ENCODE measurements at regions not wholly inside any gene's neighbourhood (a gene's known extent, or its start where the extent isn't known, plus 50 kb on each side); places are given as distances from the start of the nearest gene placed in this dataset.
A peak's percentile ranks its signal among the peaks of the same experiment; 100 is the strongest.

DNA sequence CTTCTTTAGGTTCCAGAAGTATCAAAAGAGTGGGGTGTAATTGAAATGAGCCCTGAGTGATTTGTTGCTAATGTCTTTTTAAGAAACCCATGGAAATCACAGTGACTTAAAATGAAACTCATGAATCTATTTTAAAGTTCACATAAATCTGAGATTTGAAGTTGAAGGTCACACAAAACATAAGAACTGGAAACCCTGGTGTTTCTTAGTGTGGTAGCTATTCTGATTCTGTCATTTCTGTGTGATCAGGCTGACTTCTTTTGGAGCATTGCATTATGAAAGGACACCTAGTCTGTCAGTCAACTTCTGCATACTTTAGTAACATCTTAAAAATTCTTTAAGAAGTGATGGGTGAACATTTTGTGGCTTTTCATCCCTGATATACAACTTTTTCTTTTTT is 448.8 kb downstream of the TLE4 start:
- Histone ChIP-seq H2BK120ac (ENCODE audit: low read depth, low read length) (no peak overlapping the region), H2BK5ac (ENCODE audit: low read depth, low read length, poor library complexity, severe bottlenecking) (no peak overlapping the region), H3K4ac (ENCODE audit: low read depth in 1 of 2, low read length in 2 of 2) (no peak overlapping the region), H3K27ac (ENCODE audit: low read length, poor library complexity, severe bottlenecking) (no peak overlapping the region), H3K14ac (ENCODE audit: low read length in 2 of 2) (no peak overlapping the region), H4K91ac (ENCODE audit: low read length) (no peak overlapping the region), H3K23ac (ENCODE audit: low read length in 2 of 2) (no peak overlapping the region), H3K27me3 (ENCODE audit: control insufficient read depth in 1 of 2, insufficient read depth in 1 of 2, low read length in 2 of 2) (no peaks in the 10 kb centered on the region), H2BK12ac (ENCODE audit: low read length in 2 of 2) (no peak overlapping the region), H2BK15ac (ENCODE audit: low read depth, poor library complexity, severe bottlenecking) (no peak overlapping the region), H3K36me3 (ENCODE audit: control insufficient read depth in 1 of 2, insufficient read depth in 2 of 2, low read depth in 1 of 2, low read length in 2 of 2) (no peaks in the 10 kb centered on the region), H3K4me2 (ENCODE audit: low read length, poor library complexity, severe bottlenecking) (no peak overlapping the region), H3K18ac (ENCODE audit: low read depth in 1 of 2, low read length in 2 of 2) (no peak overlapping the region), H2AK5ac (ENCODE audit: low read length, severe bottlenecking) (no peak overlapping the region), H3K79me1 (replicated peaks; ENCODE audit: low read length, poor library complexity, severe bottlenecking) (no peaks in the 10 kb centered on the region), H3K9ac (ENCODE audit: low read length) (no peak overlapping the region), H3K4me3 (ENCODE audit: insufficient read depth in 1 of 2, low read depth in 1 of 2, low read length in 2 of 2) (no peak overlapping the region), H2AFZ (ENCODE audit: low read depth, low read length) (no peak overlapping the region), H4K8ac (ENCODE audit: low read length) (no peak overlapping the region), H3K9me3 (ENCODE audit: control insufficient read depth, low read length) (peaks cover 4% of the 10 kb centered on the region), H3K4me1 (ENCODE audit: control insufficient read depth, insufficient read depth, low read depth, low read length) (no peaks in the 10 kb centered on the region)
- no peak for DNase-seq

DNA sequence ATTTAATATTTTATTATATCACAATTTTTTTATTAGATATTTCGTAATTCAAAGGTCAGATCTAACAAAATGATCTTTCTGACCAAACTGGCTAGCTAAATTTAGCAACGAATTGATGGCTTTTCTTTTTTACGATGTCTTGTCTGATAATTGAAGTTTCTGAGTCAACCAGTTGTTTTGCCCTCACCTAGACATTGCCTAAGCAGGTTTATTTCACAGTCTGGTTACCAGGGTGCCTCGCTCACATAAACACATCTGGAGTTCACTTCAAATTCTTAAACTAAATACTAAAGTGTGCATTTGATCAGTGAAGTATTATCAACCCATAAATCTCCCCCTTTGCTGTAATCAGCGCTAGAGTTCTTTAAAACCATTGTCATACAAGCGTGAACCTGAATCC is 448.3 kb downstream of the TLE4 start:
- DNase-seq, result no peak
- Histone ChIP-seq H3K27ac (ENCODE audit: low read length, poor library complexity, severe bottlenecking) (no peak overlapping the region), H3K4me3 (ENCODE audit: insufficient read depth in 1 of 2, low read depth in 1 of 2, low read length in 2 of 2) (no peak overlapping the region), H2AFZ (ENCODE audit: low read depth, low read length) (no peak overlapping the region), H2BK12ac (ENCODE audit: low read length in 2 of 2) (no peak overlapping the region), H3K79me1 (replicated peaks; ENCODE audit: low read length, poor library complexity, severe bottlenecking) (no peaks in the 10 kb centered on the region), H2BK5ac (ENCODE audit: low read depth, low read length, poor library complexity, severe bottlenecking) (no peak overlapping the region), H4K91ac (ENCODE audit: low read length) (no peak overlapping the region), H3K4me1 (ENCODE audit: control insufficient read depth, insufficient read depth, low read depth, low read length) (no peaks in the 10 kb centered on the region), H3K4me2 (ENCODE audit: low read length, poor library complexity, severe bottlenecking) (no peak overlapping the region), H4K8ac (ENCODE audit: low read length) (no peak overlapping the region), H2BK120ac (ENCODE audit: low read depth, low read length) (no peak overlapping the region), H3K9me3 (ENCODE audit: control insufficient read depth, low read length) (peaks cover 4% of the 10 kb centered on the region), H3K14ac (ENCODE audit: low read length in 2 of 2) (no peak overlapping the region), H3K18ac (ENCODE audit: low read depth in 1 of 2, low read length in 2 of 2) (no peak overlapping the region), H3K27me3 (ENCODE audit: control insufficient read depth in 1 of 2, insufficient read depth in 1 of 2, low read length in 2 of 2) (no peaks in the 10 kb centered on the region), H3K36me3 (ENCODE audit: control insufficient read depth in 1 of 2, insufficient read depth in 2 of 2, low read depth in 1 of 2, low read length in 2 of 2) (no peaks in the 10 kb centered on the region), H2AK5ac (ENCODE audit: low read length, severe bottlenecking) (no peak overlapping the region), H2BK15ac (ENCODE audit: low read depth, poor library complexity, severe bottlenecking) (no peak overlapping the region), H3K23ac (ENCODE audit: low read length in 2 of 2) (no peak overlapping the region), H3K4ac (ENCODE audit: low read depth in 1 of 2, low read length in 2 of 2) (no peak overlapping the region), H3K9ac (ENCODE audit: low read length) (no peak overlapping the region)
- WGBS, result 82% methylated on average over 6 of the region's 6 CpGs

DNA sequence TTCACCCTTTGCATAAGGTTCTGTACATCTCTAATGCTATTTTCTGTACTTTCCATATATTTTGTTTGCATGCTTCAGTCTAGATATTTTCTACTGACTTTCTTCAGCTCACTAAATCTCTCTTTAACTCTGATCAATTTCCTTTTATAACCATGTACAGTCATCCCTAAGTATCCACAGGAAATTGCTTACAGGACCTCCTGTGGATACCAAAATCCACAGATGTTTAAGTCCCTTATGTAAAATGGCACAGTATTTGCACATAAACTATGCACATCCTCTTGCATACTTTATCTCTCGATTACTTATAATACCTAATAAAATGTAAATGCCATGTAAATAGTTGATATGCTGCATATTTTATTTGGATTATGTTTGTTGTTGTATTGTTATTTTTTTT is 442.1 kb downstream of the TLE4 start:
- Histone ChIP-seq H3K27ac (ENCODE audit: low read length, poor library complexity, severe bottlenecking) (no peak overlapping the region), H3K23ac (ENCODE audit: low read length in 2 of 2) (no peak overlapping the region), H2AK5ac (ENCODE audit: low read length, severe bottlenecking) (no peak overlapping the region), H3K4me3 (ENCODE audit: insufficient read depth in 1 of 2, low read depth in 1 of 2, low read length in 2 of 2) (no peak overlapping the region), H2BK120ac (ENCODE audit: low read depth, low read length) (no peak overlapping the region), H3K9me3 (ENCODE audit: control insufficient read depth, low read length) (peaks cover 3% of the 10 kb centered on the region), H3K36me3 (ENCODE audit: control insufficient read depth in 1 of 2, insufficient read depth in 2 of 2, low read depth in 1 of 2, low read length in 2 of 2) (no peaks in the 10 kb centered on the region), H3K27me3 (ENCODE audit: control insufficient read depth in 1 of 2, insufficient read depth in 1 of 2, low read length in 2 of 2) (no peaks in the 10 kb centered on the region), H3K4me1 (ENCODE audit: control insufficient read depth, insufficient read depth, low read depth, low read length) (no peaks in the 10 kb centered on the region), H2BK12ac (ENCODE audit: low read length in 2 of 2) (no peak overlapping the region), H3K4me2 (ENCODE audit: low read length, poor library complexity, severe bottlenecking) (no peak overlapping the region), H3K4ac (ENCODE audit: low read depth in 1 of 2, low read length in 2 of 2) (no peak overlapping the region), H2AFZ (ENCODE audit: low read depth, low read length) (no peak overlapping the region), H2BK5ac (ENCODE audit: low read depth, low read length, poor library complexity, severe bottlenecking) (no peak overlapping the region), H3K79me1 (replicated peaks; ENCODE audit: low read length, poor library complexity, severe bottlenecking) (no peaks in the 10 kb centered on the region), H3K9ac (ENCODE audit: low read length) (no peak overlapping the region), H3K14ac (ENCODE audit: low read length in 2 of 2) (no peak overlapping the region), H4K91ac (ENCODE audit: low read length) (no peak overlapping the region), H3K18ac (ENCODE audit: low read depth in 1 of 2, low read length in 2 of 2) (no peak overlapping the region), H2BK15ac (ENCODE audit: low read depth, poor library complexity, severe bottlenecking) (no peak overlapping the region), H4K8ac (ENCODE audit: low read length) (no peak overlapping the region)
- no CpG with 5 or more reads among the region's 1 CpG for WGBS
- no peak for DNase-seq

DNA sequence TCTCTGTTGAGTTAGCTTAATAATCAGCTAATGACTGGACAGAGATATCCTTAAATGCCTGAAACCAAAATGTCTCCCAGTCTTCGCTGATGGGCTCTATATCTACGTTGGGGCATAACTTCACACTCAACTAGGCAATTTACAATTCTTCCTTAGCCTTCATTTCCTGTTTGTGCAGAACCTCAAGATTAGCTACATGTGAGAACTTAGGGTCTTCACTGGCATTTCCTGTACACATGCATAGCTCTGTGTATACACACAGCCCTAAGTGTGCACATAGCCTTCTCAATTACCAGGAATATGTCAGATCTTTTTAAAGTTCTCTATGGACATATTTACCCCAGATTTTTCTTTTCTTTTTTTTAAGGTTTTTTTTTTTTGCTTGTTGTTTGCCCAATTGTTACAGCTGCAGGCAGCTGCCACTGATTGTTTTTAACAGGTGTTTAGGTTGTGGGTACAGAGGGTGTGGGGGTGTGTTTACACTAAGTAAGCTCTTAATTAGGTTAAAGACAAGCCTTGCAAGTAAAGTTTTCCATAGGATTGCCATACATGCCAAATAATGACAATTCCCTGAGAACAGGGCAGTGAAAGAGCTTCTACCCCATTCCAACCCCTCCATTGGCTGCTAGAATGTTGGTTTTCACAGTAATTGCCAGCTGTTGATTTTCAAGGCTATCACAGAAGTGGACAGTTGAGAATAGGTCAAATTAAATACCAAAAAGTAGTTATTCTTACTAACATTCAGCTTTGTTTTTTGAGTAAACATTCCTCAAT is 441.0 kb downstream of the TLE4 start:
- no peak overlapping the region for H3K4ac ChIP-seq (ENCODE audit: low read depth in 1 of 2, low read length in 2 of 2)
- H3K23ac ChIP-seq (ENCODE audit: low read length in 2 of 2), result no peak overlapping the region
- peak overlapping the region; percentile 84 for H2AK5ac ChIP-seq (ENCODE audit: low read length, severe bottlenecking)
- no peak overlapping the region for H3K18ac ChIP-seq (ENCODE audit: low read depth in 1 of 2, low read length in 2 of 2)
- H3K9me3 ChIP-seq (ENCODE audit: control insufficient read depth, low read length), result peaks cover 3% of the 10 kb centered on the region
- H3K36me3 ChIP-seq (ENCODE audit: control insufficient read depth in 1 of 2, insufficient read depth in 2 of 2, low read depth in 1 of 2, low read length in 2 of 2), result no peaks in the 10 kb centered on the region
- no peak overlapping the region for H4K8ac ChIP-seq (ENCODE audit: low read length)
- no peak overlapping the region for H2BK5ac ChIP-seq (ENCODE audit: low read depth, low read length, poor library complexity, severe bottlenecking)
- DNase-seq, result no peak
- H4K91ac ChIP-seq (ENCODE audit: low read length), result no peak overlapping the region
- no peaks in the 10 kb centered on the region for H3K4me1 ChIP-seq (ENCODE audit: control insufficient read depth, insufficient read depth, low read depth, low read length)
- H2AFZ ChIP-seq (ENCODE audit: low read depth, low read length), result no peak overlapping the region
- H3K14ac ChIP-seq (ENCODE audit: low read length in 2 of 2), result no peak overlapping the region
- no peaks in the 10 kb centered on the region for H3K79me1 ChIP-seq (replicated peaks; ENCODE audit: low read length, poor library complexity, severe bottlenecking)
- no peak overlapping the region for H2BK15ac ChIP-seq (ENCODE audit: low read depth, poor library complexity, severe bottlenecking)
- no peak overlapping the region for H2BK12ac ChIP-seq (ENCODE audit: low read length in 2 of 2)
- no peak overlapping the region for H3K9ac ChIP-seq (ENCODE audit: low read length)
- no peaks in the 10 kb centered on the region for H3K27me3 ChIP-seq (ENCODE audit: control insufficient read depth in 1 of 2, insufficient read depth in 1 of 2, low read length in 2 of 2)
- no peak overlapping the region for H3K4me2 ChIP-seq (ENCODE audit: low read length, poor library complexity, severe bottlenecking)
- H2BK120ac ChIP-seq (ENCODE audit: low read depth, low read length), result no peak overlapping the region
- no peak overlapping the region for H3K4me3 ChIP-seq (ENCODE audit: insufficient read depth in 1 of 2, low read depth in 1 of 2, low read length in 2 of 2)
- 56% methylated on average over 2 of the region's 2 CpGs for WGBS
- H3K27ac ChIP-seq (ENCODE audit: low read length, poor library complexity, severe bottlenecking), result no peak overlapping the region

Data from mesenchymal stem cell (in vitro differentiated cells and primary cell).